ENCODE measurements at regions not wholly inside any gene's neighbourhood (a gene's known extent, or its start where the extent isn't known, plus 50 kb on each side); places are given as distances from the start of the nearest gene placed in this dataset.

- TF ChIP-seq, protein P1, sequence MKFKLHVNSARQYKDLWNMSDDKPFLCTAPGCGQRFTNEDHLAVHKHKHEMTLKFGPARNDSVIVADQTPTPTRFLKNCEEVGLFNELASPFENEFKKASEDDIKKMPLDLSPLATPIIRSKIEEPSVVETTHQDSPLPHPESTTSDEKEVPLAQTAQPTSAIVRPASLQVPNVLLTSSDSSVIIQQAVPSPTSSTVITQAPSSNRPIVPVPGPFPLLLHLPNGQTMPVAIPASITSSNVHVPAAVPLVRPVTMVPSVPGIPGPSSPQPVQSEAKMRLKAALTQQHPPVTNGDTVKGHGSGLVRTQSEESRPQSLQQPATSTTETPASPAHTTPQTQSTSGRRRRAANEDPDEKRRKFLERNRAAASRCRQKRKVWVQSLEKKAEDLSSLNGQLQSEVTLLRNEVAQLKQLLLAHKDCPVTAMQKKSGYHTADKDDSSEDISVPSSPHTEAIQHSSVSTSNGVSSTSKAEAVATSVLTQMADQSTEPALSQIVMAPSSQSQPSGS (CRISPR knock-in tag; IDR thresholded peaks at IDR 0.05; ENCODE audit: borderline replicate concordance, low read depth): no peak
- TF ChIP-seq E2F1 (CRISPR knock-in tag; IDR thresholded peaks at IDR 0.05) (no peak), ZNF423 (CRISPR knock-in tag; IDR thresholded peaks at IDR 0.05) (no peak), ZNF281 (CRISPR knock-in tag; IDR thresholded peaks at IDR 0.05) (no peak)
These were observed 89.8 kb upstream of the KCNH7 start (continued) for GRCh38 chr2:162928356-162928755.

DNA sequence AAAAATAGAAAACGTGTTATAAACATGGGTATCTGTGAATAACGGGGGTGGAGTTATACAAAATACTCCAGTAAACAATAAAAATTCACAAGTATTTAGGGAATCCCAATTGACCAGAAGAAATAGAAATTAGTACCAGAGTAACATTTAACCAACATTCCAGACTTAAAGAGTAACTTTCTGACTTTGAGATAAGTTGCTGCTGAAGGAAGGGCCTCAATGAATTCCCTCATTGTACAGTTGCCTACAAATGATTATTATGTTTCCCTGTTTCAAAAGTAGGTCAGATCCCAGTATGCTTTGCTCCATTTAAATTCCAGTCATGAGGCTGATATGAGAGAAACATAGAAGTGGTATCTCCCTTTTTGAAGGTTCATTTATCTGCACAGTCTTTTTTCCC, 88.3 kb upstream of the KCNH7 start:
- DNase-seq (ENCODE audit: low spot score) (no peak), ATAC-seq (no peak)
- ChIA-PET CTCF (no interaction called here), POLR2A (no interaction called here)
- Mint-ChIP-seq H3K4me3 (no peak overlapping the region), H3K36me3 (no peaks in the 10 kb centered on the region), H3K4me1 (no peaks in the 10 kb centered on the region), H3K27ac (no peak overlapping the region), H3K27me3 (ENCODE audit: low read depth) (no peaks in the 10 kb centered on the region), H3K9me3 (no peaks in the 10 kb centered on the region)
- TF ChIP-seq ZNF138 (CRISPR knock-in tag; conservative IDR thresholded peaks at IDR 0.05) (no peak), FOXP1 (CRISPR knock-in tag; IDR thresholded peaks at IDR 0.05; ENCODE audit: borderline replicate concordance) (no peak), ZBTB43 (CRISPR knock-in tag; IDR thresholded peaks at IDR 0.05) (no peak), OVOL2 (CRISPR knock-in tag; IDR thresholded peaks at IDR 0.05; ENCODE audit: borderline replicate concordance) (no peak), PRDM15 (CRISPR knock-in tag; IDR thresholded peaks at IDR 0.05) (no peak), PREB (CRISPR knock-in tag; IDR thresholded peaks at IDR 0.05; ENCODE audit: borderline replicate concordance) (no peak), EMX1 (CRISPR knock-in tag; IDR thresholded peaks at IDR 0.05) (no peak), HMGXB4 (CRISPR knock-in tag; IDR thresholded peaks at IDR 0.05) (no peak)
- TF ChIP-seq, protein P2, sequence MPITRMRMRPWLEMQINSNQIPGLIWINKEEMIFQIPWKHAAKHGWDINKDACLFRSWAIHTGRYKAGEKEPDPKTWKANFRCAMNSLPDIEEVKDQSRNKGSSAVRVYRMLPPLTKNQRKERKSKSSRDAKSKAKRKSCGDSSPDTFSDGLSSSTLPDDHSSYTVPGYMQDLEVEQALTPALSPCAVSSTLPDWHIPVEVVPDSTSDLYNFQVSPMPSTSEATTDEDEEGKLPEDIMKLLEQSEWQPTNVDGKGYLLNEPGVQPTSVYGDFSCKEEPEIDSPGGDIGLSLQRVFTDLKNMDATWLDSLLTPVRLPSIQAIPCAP (CRISPR knock-in tag; IDR thresholded peaks at IDR 0.05): no peak
- TF ChIP-seq, protein P3, sequence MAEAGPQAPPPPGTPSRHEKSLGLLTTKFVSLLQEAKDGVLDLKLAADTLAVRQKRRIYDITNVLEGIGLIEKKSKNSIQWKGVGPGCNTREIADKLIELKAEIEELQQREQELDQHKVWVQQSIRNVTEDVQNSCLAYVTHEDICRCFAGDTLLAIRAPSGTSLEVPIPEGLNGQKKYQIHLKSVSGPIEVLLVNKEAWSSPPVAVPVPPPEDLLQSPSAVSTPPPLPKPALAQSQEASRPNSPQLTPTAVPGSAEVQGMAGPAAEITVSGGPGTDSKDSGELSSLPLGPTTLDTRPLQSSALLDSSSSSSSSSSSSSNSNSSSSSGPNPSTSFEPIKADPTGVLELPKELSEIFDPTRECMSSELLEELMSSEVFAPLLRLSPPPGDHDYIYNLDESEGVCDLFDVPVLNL (CRISPR knock-in tag; IDR thresholded peaks at IDR 0.05; ENCODE audit: borderline replicate concordance, low read depth): no peak

All from WTC11 (cell line).